ENCODE measurements at regions not wholly inside any gene's neighbourhood (a gene's known extent, or its start where the extent isn't known, plus 50 kb on each side); places are given as distances from the start of the nearest gene placed in this dataset.

- no peak overlapping the region for H3K27ac ChIP-seq (ENCODE audit: insufficient read length, low read depth, low read length)
- Mint-ChIP-seq H3K36me3 (ENCODE audit: insufficient read depth in 1 of 3, low read depth in 3 of 3) (no peaks in the 10 kb centered on the region; a peak in 2 of 7 replicates), H3K27ac (peak overlapping the region in 2 of 3 experiments; percentile 3 to 47; a peak in 1 of 7 replicates), H3K4me1 (peaks cover 26 to 29% of the 10 kb centered on the region in 2 experiments), H3K4me3 (no peak overlapping the region), H3K9me3 (no peaks in the 10 kb centered on the region; a peak in 1 of 5 replicates), H3K27me3 (ENCODE audit: low read depth) (peaks cover 3% of the 10 kb centered on the region; the same call in 1 of the 2 replicates)
- H3K4me1 ChIP-seq (ENCODE audit: insufficient read depth, low read length): no peaks in the 10 kb centered on the region; the same call in 1 of the 2 replicates
- no peak overlapping the region for H3K23ac ChIP-seq (ENCODE audit: insufficient read length, low read depth, low read length)
- H4K91ac ChIP-seq (ENCODE audit: insufficient read length, low read depth, low read length): no peak overlapping the region
- no peak for TF ChIP-seq CTCF (conservative IDR thresholded peaks at IDR 0.05)
- H2BK20ac ChIP-seq (ENCODE audit: low read depth, low read length, poor library complexity, severe bottlenecking): no peak overlapping the region
- H3K4me2 ChIP-seq (ENCODE audit: insufficient read depth, insufficient read length, low read length): no peak overlapping the region
- no peak overlapping the region for H2BK5ac ChIP-seq (ENCODE audit: insufficient read length, low read length)
- no peak overlapping the region for H4K5ac ChIP-seq (ENCODE audit: insufficient read length, low read depth, low read length)
- H3K79me2 ChIP-seq (ENCODE audit: insufficient read depth, low read length): no peaks in the 10 kb centered on the region
- no peak overlapping the region for H3K9ac ChIP-seq (ENCODE audit: extremely low read depth, insufficient read length, low read length)
- no peaks in the 10 kb centered on the region for H3K79me1 ChIP-seq (ENCODE audit: insufficient read depth, low read depth, low read length, poor library complexity, severe bottlenecking)
- H4K8ac ChIP-seq (replicated peaks; ENCODE audit: insufficient read length, low read depth, low read length): no peak overlapping the region
- H3K23me2 ChIP-seq (ENCODE audit: insufficient read length, low read depth, low read length, poor library complexity, severe bottlenecking): no peaks in the 10 kb centered on the region
- H2AFZ ChIP-seq (ENCODE audit: low read length): no peak overlapping the region
- no peak overlapping the region for H3K56ac ChIP-seq (ENCODE audit: insufficient read length, low read depth, low read length)
- H2BK12ac ChIP-seq (ENCODE audit: insufficient read length, low read depth, low read length): no peak overlapping the region
- no peak overlapping the region for H2BK120ac ChIP-seq (ENCODE audit: low read depth, low read length, poor library complexity, severe bottlenecking)
- H3K14ac ChIP-seq (ENCODE audit: insufficient read depth, low read length): no peak overlapping the region
- H3K4ac ChIP-seq (ENCODE audit: low read depth, low read length): no peak overlapping the region
- H3K9me3 ChIP-seq (ENCODE audit: control insufficient read depth, low read depth, low read length): no peaks in the 10 kb centered on the region
- H4K20me1 ChIP-seq (ENCODE audit: control insufficient read depth, insufficient read depth, insufficient read length): no peaks in the 10 kb centered on the region
- H3T11ph ChIP-seq (ENCODE audit: low read length): no peak overlapping the region
- H3K18ac ChIP-seq (ENCODE audit: insufficient read length, low read depth, low read length): no peak overlapping the region
- no peak overlapping the region for H2BK15ac ChIP-seq (ENCODE audit: low read depth, low read length)
- no peak for DNase-seq
- no CpG with 5 or more reads among the region's 16 CpGs for WGBS (ENCODE audit: extremely low coverage, insufficient read length, low lambda C conversion rate)
- H3K27me3 ChIP-seq (ENCODE audit: insufficient read depth, low read length): no peaks in the 10 kb centered on the region
- no peak overlapping the region for H2AK5ac ChIP-seq (ENCODE audit: insufficient read length, low read length)
Measured at GRCh38 chr2:8224347-8225190, 457.3 kb upstream of the ID2 start.

Measured in H9 (cell line).